CD14-positive monocyte (primary cell): ENCODE measurements at regions not wholly inside any gene's neighbourhood (a gene's known extent, or its start where the extent isn't known, plus 50 kb on each side); places are given as distances from the start of the nearest gene placed in this dataset.

Experiments used
- DNase-seq, 3 donors: peaks; one replicate each; pipeline ENCODE4 v3.0.0-alpha.2; 2011 to 2022
- H2AFZ ChIP-seq: 2 replicates; pipeline ENCODE4 v1.6.0; 2012; ENCODE audit warnings: mild to moderate bottlenecking, low read depth, low read length, inconsistent platforms; ENCODE audit not compliant: insufficient read depth, poor library complexity, severe bottlenecking
- H3K27ac ChIP-seq, 2 donors: 1 replicate in 1 of 2; 2 replicates in 1 of 2; pipeline ENCODE4 v1.5.1; 2012 to 2013; ENCODE audit warnings: low read length in 2 of 2, control low read depth in 1 of 2, inconsistent platforms in 1 of 2, low read depth in 1 of 2, mild to moderate bottlenecking in 1 of 2
- H3K27me3 ChIP-seq, 2 donors: one replicate each; pipeline versions ENCODE4 v1.6.0 to v1.6.1; 2011 to 2013; ENCODE audit warnings: low read length in 2 of 2; ENCODE audit not compliant: control insufficient read depth in 2 of 2, insufficient read depth in 2 of 2
- H3K36me3 ChIP-seq, 2 donors: replicated peaks in 1 of 2; 1 replicate in 1 of 2; 2 replicates in 1 of 2; pipeline versions ENCODE4 v1.5.1 to v1.6.1; 2012 to 2013; ENCODE audit warnings: low read length in 2 of 2, control low read depth in 1 of 2, inconsistent platforms in 1 of 2, mild to moderate bottlenecking in 1 of 2; ENCODE audit not compliant: insufficient read depth in 2 of 2, control insufficient read depth in 1 of 2
- H3K4me1 ChIP-seq, 2 donors: 1 replicate in 1 of 2; 2 replicates in 1 of 2; pipeline versions ENCODE4 v1.5.1 to v1.6.1; 2012 to 2013; ENCODE audit warnings: low read length in 2 of 2, control low read depth in 1 of 2, inconsistent platforms in 1 of 2, mild to moderate bottlenecking in 1 of 2, moderate library complexity in 1 of 2; ENCODE audit not compliant: insufficient read depth in 2 of 2, control insufficient read depth in 1 of 2
- H3K4me2 ChIP-seq: replicated peaks from 2 replicates; pipeline ENCODE3; 2012; ENCODE audit warnings: low read length, moderate library complexity, mild to moderate bottlenecking; ENCODE audit not compliant: poor library complexity, severe bottlenecking; ENCODE audit errors: extremely low read depth
- H3K4me3 ChIP-seq, 3 experiments: fragments of 200-600 bp in 1 of 3; sonication (generic) in 1 of 3; replicated peaks in 1 of 3; 1 replicate in 2 of 3; 2 replicates in 1 of 3; pipeline ENCODE4 v1.5.1; 2011 to 2013; ENCODE audit warnings: low read length in 3 of 3, mild to moderate bottlenecking in 3 of 3, control low read depth in 2 of 3, low read depth in 2 of 3, inconsistent platforms in 1 of 3, moderate library complexity in 1 of 3
- H3K79me2 ChIP-seq: 2 replicates; pipeline ENCODE4 v1.6.0; 2012; ENCODE audit warnings: mild to moderate bottlenecking, control low read depth, inconsistent platforms, low read length, moderate library complexity; ENCODE audit not compliant: insufficient read depth
- H3K9ac ChIP-seq: 2 replicates; pipeline ENCODE4 v1.6.0; 2017; ENCODE audit warnings: low read length, mild to moderate bottlenecking; ENCODE audit not compliant: insufficient read depth, poor library complexity, severe bottlenecking
- H3K9me3 ChIP-seq, 2 donors: replicated peaks in 1 of 2; 1 replicate in 1 of 2; 2 replicates in 1 of 2; pipeline versions ENCODE4 v1.5.1 to v1.6.1; 2012 to 2013; ENCODE audit warnings: low read length in 2 of 2, control low read depth in 1 of 2; ENCODE audit not compliant: control insufficient read depth in 1 of 2, insufficient read depth in 1 of 2
- H4K20me1 ChIP-seq: 2 replicates; pipeline ENCODE4 v1.6.0; 2012; ENCODE audit warnings: mild to moderate bottlenecking, low read length, control low read depth, moderate library complexity; ENCODE audit not compliant: insufficient read depth
- H3K27ac Mint-ChIP-seq, 7 donors: one replicate each; pipeline ENCODE4 v1.8.0; 2020; ENCODE audit warnings: mild to moderate bottlenecking in 7 of 7, mixed read lengths in 7 of 7, moderate library complexity in 6 of 7, inconsistent platforms in 2 of 7
- H3K27me3 Mint-ChIP-seq, 3 donors: one replicate each; pipeline ENCODE4 v1.8.0; 2021 to 2022; ENCODE audit warnings: low read depth in 3 of 3, mild to moderate bottlenecking in 3 of 3, mixed read lengths in 3 of 3, moderate library complexity in 3 of 3, inconsistent platforms in 1 of 3
- H3K36me3 Mint-ChIP-seq, 2 donors: one replicate each; pipeline ENCODE4 v1.8.0; 2020; ENCODE audit warnings: mixed read lengths in 2 of 2, inconsistent platforms in 1 of 2, mild to moderate bottlenecking in 1 of 2
- H3K4me1 Mint-ChIP-seq: one replicate; pipeline ENCODE4 v1.8.0; 2020; ENCODE audit warnings: mild to moderate bottlenecking, mixed read lengths
- H3K4me3 Mint-ChIP-seq, 2 donors: one replicate each; pipeline ENCODE4 v1.8.0; 2020; ENCODE audit warnings: mild to moderate bottlenecking in 2 of 2, mixed read lengths in 2 of 2, moderate library complexity in 1 of 2
- H3K9me3 Mint-ChIP-seq, 7 donors: one replicate each; pipeline ENCODE4 v1.8.0; 2020 to 2022; ENCODE audit warnings: mixed read lengths in 7 of 7, mild to moderate bottlenecking in 6 of 7, moderate library complexity in 6 of 7, inconsistent platforms in 2 of 7
- CTCF ChIP-seq: fragments of 200-600 bp; IDR thresholded peaks from one replicate; pipeline ENCODE4 v1.8.0; 2022; ENCODE audit warnings: antibody characterized with exemption, mild to moderate bottlenecking
- WGBS: methylation state at CpG from one replicate; pipeline ENCODE4 v1.1.5; 2013; ENCODE audit warnings: missing lambda C conversion rate; ENCODE audit not compliant: insufficient coverage; 5-methylcytosine and 5-hydroxymethylcytosine counted together
- intact Hi-C, 2 donors: fragments of 100-400 bp; cut with micrococcal nuclease; formaldehyde crosslinking; loops; one replicate each; pipeline versions ENCODE4 v1.15.0 to v1.15.1; 2023

DNA sequence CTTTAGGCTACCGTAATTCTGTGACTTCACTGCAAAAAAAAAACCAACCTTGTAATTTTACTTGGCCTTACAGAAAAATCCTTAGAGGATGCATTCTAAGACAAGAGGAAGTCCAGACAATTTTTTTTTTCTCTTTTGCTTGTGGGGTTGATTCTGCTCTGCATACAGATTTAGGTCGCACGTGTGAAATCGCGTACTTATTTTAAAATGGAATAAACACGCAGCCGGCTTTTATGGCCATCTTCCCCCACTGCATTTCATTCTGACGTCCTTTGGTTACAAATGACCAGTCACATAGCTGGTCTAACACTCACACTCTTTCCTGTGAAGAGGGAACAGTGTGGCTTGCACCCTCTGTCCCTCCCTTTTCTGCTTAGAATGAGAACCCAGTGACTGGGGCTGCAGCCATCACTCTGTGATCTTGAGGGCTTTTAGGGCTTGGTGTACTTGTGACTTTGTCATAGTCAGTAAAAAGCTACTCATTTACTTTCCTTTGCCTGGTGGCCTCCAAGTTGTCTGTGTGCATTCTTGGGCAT, 63.6 kb upstream of the CARD11 start:
- Histone ChIP-seq H3K79me2 (no peaks in the 10 kb centered on the region), H2AFZ (no peak overlapping the region), H3K4me1 (no peaks in the 10 kb centered on the region), H3K27me3 (no peaks in the 10 kb centered on the region), H3K9me3 (peaks cover 0 to 7% of the 10 kb centered on the region in 2 donors), H3K4me3 (no peak overlapping the region), H3K27ac (no peak overlapping the region), H3K4me2 (no peak overlapping the region), H4K20me1 (no peaks in the 10 kb centered on the region), H3K36me3 (no peaks in the 10 kb centered on the region), H3K9ac (no peak overlapping the region)
- H3K36me3 Mint-ChIP-seq, result no peaks in the 10 kb centered on the region
- no peak overlapping the region for H3K27ac Mint-ChIP-seq
- H3K9me3 Mint-ChIP-seq, result peaks cover 8 to 24% (median 16%) of the 10 kb centered on the region in 7 donors
- no peak for DNase-seq
- intact Hi-C loops, result no loop called here
- H3K27me3 Mint-ChIP-seq, result peaks cover 3 to 16% (median 5%) of the 10 kb centered on the region in 3 donors
- H3K4me1 Mint-ChIP-seq, result peaks cover 7% of the 10 kb centered on the region
- WGBS, result 59% methylated on average over 3 of the region's 8 CpGs
- TF ChIP-seq CTCF, result no peak
- no peak overlapping the region for H3K4me3 Mint-ChIP-seq

GRCh38 chr7:3107889-3108570, 64.4 kb upstream of the CARD11 start:
- no peak for TF ChIP-seq CTCF
- WGBS, result 78% methylated on average over 6 of the region's 8 CpGs
- Histone ChIP-seq H4K20me1 (no peaks in the 10 kb centered on the region), H3K36me3 (no peaks in the 10 kb centered on the region), H3K4me2 (no peak overlapping the region), H3K27ac (no peak overlapping the region), H3K9ac (no peak overlapping the region), H3K9me3 (peaks cover 0 to 7% of the 10 kb centered on the region in 2 donors), H2AFZ (no peak overlapping the region), H3K27me3 (no peaks in the 10 kb centered on the region), H3K4me1 (no peaks in the 10 kb centered on the region), H3K4me3 (no peak overlapping the region), H3K79me2 (no peaks in the 10 kb centered on the region)
- H3K4me3 Mint-ChIP-seq, result no peak overlapping the region
- H3K4me1 Mint-ChIP-seq, result peaks cover 7% of the 10 kb centered on the region
- intact Hi-C loops, result no loop called here
- H3K27me3 Mint-ChIP-seq, result peaks cover 3 to 21% (median 5%) of the 10 kb centered on the region in 3 donors
- no peak overlapping the region for H3K27ac Mint-ChIP-seq
- no peak for DNase-seq
- H3K9me3 Mint-ChIP-seq, result peaks cover 8 to 26% (median 18%) of the 10 kb centered on the region in 7 donors
- H3K36me3 Mint-ChIP-seq, result no peaks in the 10 kb centered on the region
